T-cell (primary cell): ENCODE measurements at regions not wholly inside any gene's neighbourhood (a gene's known extent, or its start where the extent isn't known, plus 50 kb on each side); places are given as distances from the start of the nearest gene placed in this dataset.

Experiments
- ATAC-seq, 4 experiments: fragments of 200-7000 bp in 3 of 4; fragments of 150-1000 bp in 1 of 4; cut with Tn5 transposase; replicated peaks in 1 of 4; 1 replicate in 3 of 4; 2 replicates in 1 of 4; pipeline ENCODE4 v1.10.0; 2021; ENCODE audit warnings: moderate library complexity in 3 of 4, mild to moderate bottlenecking in 2 of 4, moderate number of reproducible peaks in 1 of 4
- CTCF ChIA-PET, 2 donors: fragments of 300-600 bp; sonication (Branson Sonifier 250); formaldehyde crosslinking; loops; one replicate each; lab custom pipeline; 2022; ENCODE audit warnings: antibody characterized with exemption in 2 of 2; lab: Charles Lee
- POLR2A ChIA-PET, 2 donors: fragments of 300-600 bp; sonication (Branson Sonifier 250); formaldehyde crosslinking; loops; one replicate each; lab custom pipeline; 2022; ENCODE audit warnings: antibody characterized with exemption in 2 of 2; lab: Charles Lee
- DNase-seq, 35 experiments: peaks; one replicate each; pipeline versions ENCODE4 v3.0.0 to v3.0.0-alpha.2; 2013 to 2023
- H3K27ac ChIP-seq: one replicate; pipeline ENCODE4 v1.5.1; 2013; ENCODE audit warnings: low read length
- H3K27me3 ChIP-seq, 2 experiments: replicated peaks in 1 of 2; 1 replicate in 1 of 2; 2 replicates in 1 of 2; pipeline versions ENCODE4 v1.6.1 to v1.7.0; 2013; ENCODE audit warnings: low read length in 1 of 2, mixed read lengths in 1 of 2; ENCODE audit not compliant: control insufficient read depth in 2 of 2, insufficient read depth in 2 of 2; ENCODE audit errors: extremely low read depth in 1 of 2
- H3K36me3 ChIP-seq, 2 donors: 1 replicate in 1 of 2; 2 replicates in 1 of 2; pipeline versions ENCODE4 v1.6.1 to v1.7.0; 2013; ENCODE audit warnings: low read length in 1 of 2; ENCODE audit not compliant: control insufficient read depth in 2 of 2, insufficient read depth in 1 of 2; ENCODE audit errors: extremely low read depth in 1 of 2
- H3K4me1 ChIP-seq, 2 experiments: 1 replicate in 1 of 2; 2 replicates in 1 of 2; pipeline versions ENCODE4 v1.6.1 to v1.7.0; 2013; ENCODE audit warnings: low read length in 2 of 2, mixed read lengths in 1 of 2; ENCODE audit not compliant: insufficient read depth in 2 of 2, control insufficient read depth in 1 of 2; ENCODE audit errors: extremely low read depth in 1 of 2
- H3K4me3 ChIP-seq, 2 donors: 1 replicate in 1 of 2; 2 replicates in 1 of 2; pipeline versions ENCODE4 v1.5.1 to v1.7.0; 2013; ENCODE audit warnings: mild to moderate bottlenecking in 2 of 2, low read length in 1 of 2, moderate library complexity in 1 of 2; ENCODE audit not compliant: control insufficient read depth in 1 of 2; ENCODE audit errors: extremely low read depth in 1 of 2
- H3K9me3 ChIP-seq: 2 replicates; pipeline ENCODE4 v1.7.0; 2013
- H3K27ac Mint-ChIP-seq, 2 donors: one replicate each; pipeline ENCODE4 v1.8.0; 2020 to 2021; ENCODE audit warnings: mild to moderate bottlenecking in 2 of 2, mixed read lengths in 2 of 2
- H3K27me3 Mint-ChIP-seq, 2 donors: one replicate each; pipeline ENCODE4 v1.8.0; 2021 to 2022; ENCODE audit warnings: mixed read lengths in 2 of 2
- H3K36me3 Mint-ChIP-seq: one replicate; pipeline ENCODE4 v1.8.0; 2021; ENCODE audit warnings: mixed read lengths
- H3K4me1 Mint-ChIP-seq, 3 donors: one replicate each; pipeline ENCODE4 v1.8.0; 2020 to 2022; ENCODE audit warnings: mixed read lengths in 3 of 3, mild to moderate bottlenecking in 1 of 3
- H3K4me3 Mint-ChIP-seq, 3 donors: one replicate each; pipeline ENCODE4 v1.8.0; 2020 to 2022; ENCODE audit warnings: mild to moderate bottlenecking in 3 of 3, mixed read lengths in 3 of 3, moderate library complexity in 3 of 3
- H3K9me3 Mint-ChIP-seq, 3 donors: one replicate each; pipeline ENCODE4 v1.8.0; 2020 to 2022; ENCODE audit warnings: mixed read lengths in 3 of 3
- WGBS: methylation state at CpG from one replicate; pipeline ENCODE4 v1.1.5; 2013; ENCODE audit warnings: missing lambda C conversion rate; ENCODE audit not compliant: insufficient coverage; 5-methylcytosine and 5-hydroxymethylcytosine counted together

DNA sequence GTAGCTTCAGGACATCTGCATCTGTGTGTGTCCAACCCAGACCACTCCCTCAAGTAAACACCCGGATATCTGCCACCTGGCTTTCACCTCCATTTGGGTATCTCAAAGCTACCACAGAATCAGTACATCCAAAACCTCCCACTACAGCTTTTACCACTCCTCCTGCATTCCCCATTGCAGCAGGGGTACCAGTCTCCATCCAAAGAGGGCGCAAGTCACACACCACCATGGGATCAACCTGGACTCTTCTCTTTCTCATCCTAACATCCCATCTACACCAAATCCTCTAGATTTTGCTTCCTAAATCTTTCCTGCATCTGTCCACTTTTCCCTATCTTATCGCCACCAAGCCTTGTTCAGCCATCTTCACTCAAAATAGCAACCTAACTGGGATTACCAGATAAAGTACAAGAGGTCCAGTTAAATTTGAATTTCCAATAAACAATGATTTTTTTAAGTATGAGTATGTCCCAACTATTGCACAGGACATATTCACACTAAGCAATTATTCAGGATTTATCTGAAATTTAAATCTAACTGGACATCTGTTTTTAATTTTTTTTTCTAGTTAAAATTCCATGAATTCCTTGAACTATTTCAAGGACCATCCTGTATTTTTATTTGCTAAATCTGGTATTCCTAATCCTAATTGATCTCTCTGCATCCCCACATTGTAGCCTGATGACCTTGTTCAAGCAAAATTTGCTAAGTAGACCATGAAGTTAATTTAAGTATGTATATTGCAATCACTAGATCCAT lies 164.3 kb upstream of the MLN start:
- peaks cover 27 to 47% of the 10 kb centered on the region in 2 donors for H3K27me3 Mint-ChIP-seq
- Histone ChIP-seq H3K9me3 (no peaks in the 10 kb centered on the region), H3K36me3 (no peaks in the 10 kb centered on the region), H3K4me1 (no peaks in the 10 kb centered on the region), H3K27ac (no peak overlapping the region), H3K27me3 (peaks cover 2 to 43% of the 10 kb centered on the region in 2 experiments), H3K4me3 (no peak overlapping the region)
- no peak overlapping the region for H3K4me3 Mint-ChIP-seq
- CTCF ChIA-PET: no interaction called here
- H3K4me1 Mint-ChIP-seq: no peaks in the 10 kb centered on the region
- H3K36me3 Mint-ChIP-seq: no peaks in the 10 kb centered on the region
- ATAC-seq: no peak
- no peak overlapping the region for H3K27ac Mint-ChIP-seq
- DNase-seq: no peak
- 68% methylated on average over 2 of the region's 3 CpGs for WGBS
- peaks cover 0 to 13% (median 0%) of the 10 kb centered on the region in 3 donors for H3K9me3 Mint-ChIP-seq
- POLR2A ChIA-PET: no interaction called here

DNA sequence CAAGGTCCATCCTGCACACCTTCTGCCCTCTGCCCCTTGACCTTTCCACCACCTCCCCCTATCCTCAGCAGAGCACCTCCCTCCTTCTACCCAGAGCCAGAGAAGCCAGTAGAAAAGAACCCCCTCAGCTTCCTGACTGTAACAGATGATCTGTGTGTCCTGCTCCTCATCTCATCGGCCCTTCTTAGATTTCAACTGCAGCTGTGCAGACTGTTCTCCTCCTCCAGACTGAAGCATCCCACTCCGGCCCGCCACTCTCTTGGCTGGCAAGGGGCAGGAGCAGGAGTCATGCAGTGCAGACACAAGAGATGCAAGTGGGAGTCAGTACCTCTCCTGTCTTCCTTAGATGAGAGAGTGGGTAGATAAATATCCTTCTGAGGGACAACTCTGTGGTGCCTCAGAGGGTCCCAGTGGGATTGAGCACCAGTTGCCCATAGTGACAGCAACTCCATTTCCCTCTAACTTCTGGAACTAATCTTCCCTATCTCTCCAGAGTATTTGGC lies 163.5 kb upstream of the MLN start:
- Mint-ChIP-seq H3K4me3 (no peak overlapping the region), H3K27me3 (peaks cover 27 to 47% of the 10 kb centered on the region in 2 donors), H3K9me3 (peaks cover 0 to 13% (median 0%) of the 10 kb centered on the region in 3 donors), H3K36me3 (no peaks in the 10 kb centered on the region), H3K27ac (no peak overlapping the region), H3K4me1 (no peaks in the 10 kb centered on the region)
- no peak overlapping the region for H3K4me3 ChIP-seq
- no peaks in the 10 kb centered on the region for H3K36me3 ChIP-seq
- peaks cover 2 to 41% of the 10 kb centered on the region in 2 experiments for H3K27me3 ChIP-seq
- ATAC-seq (no peak), DNase-seq (no peak)
- ChIA-PET CTCF (no interaction called here), POLR2A (no interaction called here)
- no peaks in the 10 kb centered on the region for H3K4me1 ChIP-seq
- no peak overlapping the region for H3K27ac ChIP-seq
- H3K9me3 ChIP-seq: no peaks in the 10 kb centered on the region
- WGBS: 61% methylated on average over 3 of the region's 3 CpGs

DNA sequence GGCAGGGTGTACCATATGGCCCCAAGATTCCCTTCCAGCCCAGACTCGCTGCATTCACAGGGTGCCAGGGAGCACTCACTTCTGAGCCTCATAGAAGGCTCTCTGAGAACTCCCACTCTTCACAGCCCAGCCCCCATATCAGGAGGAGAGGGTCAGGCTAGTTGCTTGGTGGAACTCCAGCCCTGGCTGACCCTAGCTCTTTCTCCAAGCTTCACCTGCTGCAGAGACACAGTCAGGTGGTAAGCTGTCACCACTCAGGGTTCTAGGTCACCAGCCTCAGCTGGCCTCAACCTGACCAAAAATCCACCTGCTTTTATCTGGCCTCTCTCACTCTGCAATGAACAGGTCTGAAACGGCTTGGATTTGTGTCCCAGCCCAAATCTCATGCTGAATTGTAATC lies 162.7 kb upstream of the MLN start:
- no peak for ATAC-seq
- H3K4me1 ChIP-seq: no peaks in the 10 kb centered on the region
- H3K4me3 ChIP-seq: no peak overlapping the region
- H3K9me3 ChIP-seq: no peaks in the 10 kb centered on the region
- WGBS: no CpG with 5 or more reads among the region's 2 CpGs
- no peak overlapping the region for H3K4me3 Mint-ChIP-seq
- POLR2A ChIA-PET: no interaction called here
- H3K36me3 Mint-ChIP-seq: no peaks in the 10 kb centered on the region
- H3K27me3 ChIP-seq: peaks cover 2 to 44% of the 10 kb centered on the region in 2 experiments
- H3K27ac ChIP-seq: no peak overlapping the region
- no peak overlapping the region for H3K27ac Mint-ChIP-seq
- H3K9me3 Mint-ChIP-seq: peaks cover 0 to 7% (median 0%) of the 10 kb centered on the region in 3 donors
- CTCF ChIA-PET: no interaction called here
- H3K36me3 ChIP-seq: no peaks in the 10 kb centered on the region
- DNase-seq: no peak
- peaks cover 21 to 47% of the 10 kb centered on the region in 2 donors for H3K27me3 Mint-ChIP-seq
- no peaks in the 10 kb centered on the region for H3K4me1 Mint-ChIP-seq

DNA sequence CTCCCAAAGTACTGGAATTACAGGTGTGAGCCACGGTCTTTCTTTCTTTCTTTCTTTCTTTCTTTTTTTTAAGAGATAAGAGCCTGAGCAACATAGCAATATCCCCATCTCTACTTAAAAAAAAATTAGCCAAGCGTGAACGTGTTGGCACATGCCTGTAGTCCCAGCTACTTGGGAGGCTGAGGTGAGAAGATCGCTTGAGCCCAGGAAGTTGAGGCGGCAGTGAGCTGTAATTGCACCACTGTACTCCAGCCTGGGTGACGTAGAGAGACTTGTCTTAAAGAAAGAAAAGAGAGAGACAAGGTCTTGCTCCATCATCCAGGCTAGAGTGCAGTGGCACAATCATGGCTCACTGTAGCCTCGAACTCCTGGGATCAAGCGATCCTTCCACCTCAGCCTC lies 162.0 kb upstream of the MLN start:
- Mint-ChIP-seq H3K27ac (no peak overlapping the region), H3K27me3 (peaks cover 19 to 44% of the 10 kb centered on the region in 2 donors), H3K36me3 (no peaks in the 10 kb centered on the region), H3K4me3 (no peak overlapping the region), H3K4me1 (no peaks in the 10 kb centered on the region), H3K9me3 (peaks cover 0 to 5% (median 0%) of the 10 kb centered on the region in 3 donors)
- Histone ChIP-seq H3K9me3 (no peaks in the 10 kb centered on the region), H3K27ac (no peak overlapping the region), H3K4me3 (no peak overlapping the region), H3K27me3 (peaks cover 2 to 47% of the 10 kb centered on the region in 2 experiments), H3K4me1 (no peaks in the 10 kb centered on the region), H3K36me3 (no peaks in the 10 kb centered on the region)
- ChIA-PET POLR2A (no interaction called here), CTCF (interaction anchor here in 1 of 2 donors (0.7 kb wide), 1 partner anchor 1240 kb away, joined by 5 read pairs; no protein-coding TSS in a partner anchor)
- 76% methylated on average over 4 of the region's 8 CpGs for WGBS
- ATAC-seq (no peak), DNase-seq (no peak)

DNA sequence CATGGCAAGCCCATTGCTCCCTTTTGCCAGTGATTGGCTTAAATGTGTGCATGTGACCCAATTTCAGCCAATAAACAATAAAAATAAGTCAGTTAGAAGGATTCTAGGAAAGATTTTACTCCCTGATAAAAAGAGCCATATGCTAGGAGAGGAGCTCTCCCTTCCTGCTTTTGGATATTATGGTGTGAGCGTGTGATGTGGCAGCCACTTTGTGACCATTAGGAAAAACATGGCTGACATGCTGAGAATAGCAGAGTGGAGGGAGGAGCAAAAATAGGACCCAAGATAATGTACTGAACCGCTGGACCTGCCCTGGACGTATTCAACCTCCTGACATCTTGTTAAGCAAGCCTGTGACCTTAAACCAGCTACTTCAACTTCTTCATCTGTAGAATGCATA lies 160.6 kb upstream of the MLN start:
- no peaks in the 10 kb centered on the region for H3K9me3 ChIP-seq
- no peak for ATAC-seq
- peaks cover 0 to 5% (median 0%) of the 10 kb centered on the region in 3 donors for H3K9me3 Mint-ChIP-seq
- no peak overlapping the region for H3K4me3 ChIP-seq
- no peak overlapping the region for H3K27ac Mint-ChIP-seq
- no peaks in the 10 kb centered on the region for H3K4me1 ChIP-seq
- H3K27me3 Mint-ChIP-seq: peaks cover 19 to 33% of the 10 kb centered on the region in 2 donors
- no peak overlapping the region for H3K27ac ChIP-seq
- no peak for DNase-seq
- H3K4me1 Mint-ChIP-seq: no peaks in the 10 kb centered on the region
- ChIA-PET POLR2A (no interaction called here), CTCF (no interaction called here)
- WGBS: no CpG with 5 or more reads among the region's 3 CpGs
- H3K36me3 Mint-ChIP-seq: no peaks in the 10 kb centered on the region
- no peak overlapping the region for H3K4me3 Mint-ChIP-seq
- H3K27me3 ChIP-seq: peaks cover 2 to 52% of the 10 kb centered on the region in 2 experiments
- H3K36me3 ChIP-seq: no peaks in the 10 kb centered on the region

DNA sequence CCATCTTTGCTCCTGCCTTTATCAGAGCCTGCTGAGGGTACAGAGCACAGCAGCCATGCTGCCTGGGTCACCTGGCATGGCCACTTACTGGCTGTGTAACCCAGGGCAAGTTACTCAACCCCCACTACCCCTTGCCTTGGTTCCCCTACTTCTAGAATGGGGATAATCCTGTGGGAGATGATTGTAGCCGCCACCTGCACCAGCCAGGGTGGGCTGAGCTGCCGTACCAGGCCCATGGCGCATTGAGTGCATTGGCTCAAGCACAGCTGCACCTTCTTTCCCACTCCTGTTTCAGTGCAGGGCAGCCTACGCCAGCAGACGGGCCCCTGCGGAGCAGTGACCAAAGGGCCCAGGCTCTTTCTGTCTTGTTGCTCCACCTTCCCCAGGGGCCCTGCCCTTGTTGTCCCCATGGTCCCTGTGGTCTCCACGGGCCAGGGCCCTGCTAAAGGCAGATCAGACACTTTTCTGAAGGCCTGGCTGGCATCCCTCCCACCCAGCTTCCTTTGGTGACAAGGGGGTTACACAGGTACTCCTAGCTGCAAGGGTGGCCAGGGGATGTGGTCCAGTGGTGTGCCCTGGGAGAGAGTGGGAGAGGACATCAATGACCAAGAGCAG lies 159.4 kb upstream of the MLN start:
- Mint-ChIP-seq H3K27ac (no peak overlapping the region), H3K9me3 (peaks cover 0 to 5% (median 0%) of the 10 kb centered on the region in 3 donors), H3K36me3 (no peaks in the 10 kb centered on the region), H3K4me3 (no peak overlapping the region), H3K4me1 (no peaks in the 10 kb centered on the region), H3K27me3 (peaks cover 18 to 29% of the 10 kb centered on the region in 2 donors)
- ATAC-seq (no peak), DNase-seq (no peak)
- Histone ChIP-seq H3K27ac (no peak overlapping the region), H3K4me3 (no peak overlapping the region), H3K4me1 (no peaks in the 10 kb centered on the region), H3K27me3 (peaks cover 0 to 59% of the 10 kb centered on the region in 2 experiments), H3K9me3 (no peaks in the 10 kb centered on the region), H3K36me3 (no peaks in the 10 kb centered on the region)
- POLR2A ChIA-PET: no interaction called here
- WGBS: 88% methylated on average over 7 of the region's 7 CpGs
- CTCF ChIA-PET: no interaction called here
